HepG2 (cell line): ENCODE measurements at regions not wholly inside any gene's neighbourhood (a gene's known extent, or its start where the extent isn't known, plus 50 kb on each side); places are given as distances from the start of the nearest gene placed in this dataset.

Source experiments
- DBP ChIP-seq: sonication (generic); formaldehyde crosslinking; IDR thresholded peaks from 2 replicates; pipeline ENCODE4 v1.4.0; 2020; ENCODE audit warnings: missing genetic modification reagents; ENCODE audit errors: not compliant biosample characterization
- HNF4A ChIP-seq: sonication (generic); formaldehyde crosslinking; IDR thresholded peaks from 2 replicates; pipeline ENCODE4 v1.4.0; 2020; ENCODE audit warnings: missing genetic modification reagents
- HOXA3 ChIP-seq: sonication (generic); formaldehyde crosslinking; IDR thresholded peaks from 2 replicates; pipeline ENCODE4 v1.5.0; 2020; ENCODE audit warnings: missing genetic modification reagents
- KAT8 ChIP-seq: IDR thresholded peaks from 2 replicates; pipeline ENCODE4 v1.6.1; 2016; ENCODE audit warnings: missing genetic modification reagents, missing compliant biosample characterization
- POGZ ChIP-seq: sonication (generic); formaldehyde crosslinking; IDR thresholded peaks from 2 replicates; pipeline ENCODE4 v1.4.0; 2020; ENCODE audit warnings: mild to moderate bottlenecking, missing genetic modification reagents
- SIX1 ChIP-seq: sonication (generic); formaldehyde crosslinking; IDR thresholded peaks from 2 replicates; pipeline ENCODE4 v1.4.0; 2020; ENCODE audit warnings: missing genetic modification reagents, borderline replicate concordance
- TP53 ChIP-seq: sonication (generic); formaldehyde crosslinking; conservative IDR thresholded peaks from 2 replicates; pipeline ENCODE4 v1.4.0; 2020; ENCODE audit warnings: missing genetic modification reagents
- ZBTB10 ChIP-seq: sonication (generic); formaldehyde crosslinking; IDR thresholded peaks from 2 replicates; pipeline ENCODE4 v1.4.0; 2020; ENCODE audit warnings: missing genetic modification reagents, borderline replicate concordance
- ZGPAT ChIP-seq: IDR thresholded peaks from 2 replicates; pipeline ENCODE4 v1.6.1; 2016; ENCODE audit warnings: mild to moderate bottlenecking
- ZNF256 ChIP-seq: sonication (generic); formaldehyde crosslinking; conservative IDR thresholded peaks from 2 replicates; pipeline ENCODE4 v1.4.0; 2020; ENCODE audit warnings: missing genetic modification reagents
- ZNF318 ChIP-seq: sonication (generic); formaldehyde crosslinking; IDR thresholded peaks from 2 replicates; pipeline ENCODE4 v1.4.0; 2020; ENCODE audit warnings: mild to moderate bottlenecking, missing genetic modification reagents

GRCh38 chr20:4592316-4593148 lies 93.7 kb upstream of the PRNP start (continued):
- TF ChIP-seq ZBTB10 (CRISPR knock-in tag), result no peak
- no peak for TF ChIP-seq SIX1 (CRISPR knock-in tag)
- peak; percentile 76 for TF ChIP-seq HNF4A (CRISPR knock-in tag)
- peak; percentile 32; the same call in 1 of the 2 replicates for TF ChIP-seq KAT8 (CRISPR knock-in tag)
- TF ChIP-seq HOXA3 (CRISPR knock-in tag), result peak; percentile 63
- no peak for TF ChIP-seq TP53 (CRISPR knock-in tag)
- TF ChIP-seq ZNF318 (CRISPR knock-in tag), result 0 out of 2 replicates have a peak, but pooled peaks have one; percentile 56
- TF ChIP-seq ZGPAT (CRISPR knock-in tag), result peak; percentile 63; the same call in 1 of the 2 replicates
- no peak for TF ChIP-seq DBP (CRISPR knock-in tag)
- TF ChIP-seq ZNF256 (CRISPR knock-in tag), result no peak
- TF ChIP-seq POGZ (CRISPR knock-in tag), result peak; percentile 75; the same call in 1 of the 2 replicates
